ENCODE measurements at regions not wholly inside any gene's neighbourhood (a gene's known extent, or its start where the extent isn't known, plus 50 kb on each side); places are given as distances from the start of the nearest gene placed in this dataset.
"Not testable (repeated sequence)": the region's sequence is repeated elsewhere in the genome, so short reads cannot be mapped to it uniquely, and the experiment has no call there.

GRCh38 chr21:28003627-28004026 is 989.0 kb downstream of the LTN1 start:
- DNase-seq (ENCODE audit: low read depth in 4 of 4, low spot score in 3 of 4): not testable (repeated sequence)

- DNase-seq (ENCODE audit: low read depth in 4 of 4, low spot score in 3 of 4): not testable (repeated sequence)
Measured at GRCh38 chr21:27996906-27997305, 995.8 kb downstream of the LTN1 start.

- not testable (repeated sequence) for DNase-seq (ENCODE audit: low read depth in 4 of 4, low spot score in 3 of 4)
Measured at GRCh38 chr21:27984663-27985325, 1007.9 kb downstream of the LTN1 start.

GRCh38 chr21:27979446-27979845 is 1012.6 kb upstream of the ADAMTS5 start:
- not testable (repeated sequence) for DNase-seq (ENCODE audit: low read depth in 4 of 4, low spot score in 3 of 4)

GRCh38 chr21:27975514-27975913 is 1008.6 kb upstream of the ADAMTS5 start:
- DNase-seq (ENCODE audit: low read depth in 4 of 4, low spot score in 3 of 4): no peak

DNA sequence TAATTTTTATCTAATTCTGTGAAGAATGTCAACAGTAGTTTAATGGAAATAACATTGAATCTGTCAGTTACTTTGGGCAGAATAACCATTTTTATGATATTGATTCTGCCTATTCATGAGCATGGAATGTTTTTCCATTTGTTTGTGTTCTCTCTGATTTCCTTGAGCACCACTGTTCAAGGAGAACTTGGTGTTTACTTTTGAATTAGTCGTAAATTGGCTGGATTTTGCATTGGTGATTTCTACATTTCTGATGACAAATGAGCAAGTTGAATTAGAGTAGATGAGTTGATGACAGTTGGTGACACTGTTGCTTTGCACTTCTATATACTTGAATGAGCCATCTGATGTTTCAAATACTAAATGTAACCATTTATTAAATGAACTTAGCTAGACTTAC is 1007.3 kb upstream of the ADAMTS5 start:
- DNase-seq (ENCODE audit: low read depth in 4 of 4, low spot score in 3 of 4): not testable (repeated sequence)

DNA sequence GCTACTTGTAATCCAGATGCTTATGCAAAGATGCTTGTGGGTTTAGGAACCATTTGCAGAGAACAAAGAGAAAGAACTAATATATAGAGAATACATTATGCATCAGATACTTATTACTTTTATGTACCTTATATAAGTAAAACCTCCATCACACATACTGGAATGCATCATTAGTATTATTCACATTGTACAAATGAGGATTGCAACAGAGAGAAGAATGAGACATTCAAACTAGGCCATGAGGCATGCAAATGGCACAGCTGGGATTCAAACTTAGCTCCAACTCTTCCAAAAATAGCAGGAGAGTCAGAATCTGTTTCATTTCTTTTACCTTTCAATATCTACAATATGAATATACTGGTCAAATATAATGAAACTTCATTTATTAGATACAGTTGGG is 1001.4 kb upstream of the ADAMTS5 start:
- not testable (repeated sequence) for DNase-seq (ENCODE audit: low read depth in 4 of 4, low spot score in 3 of 4)

- no peak for DNase-seq (ENCODE audit: low read depth in 4 of 4, low spot score in 3 of 4)
Measured at GRCh38 chr21:27954543-27955165, 987.8 kb upstream of the ADAMTS5 start.

GRCh38 chr21:27953340-27954045 is 986.6 kb upstream of the ADAMTS5 start:
- DNase-seq (ENCODE audit: low read depth in 4 of 4, low spot score in 3 of 4): no peak

DNA sequence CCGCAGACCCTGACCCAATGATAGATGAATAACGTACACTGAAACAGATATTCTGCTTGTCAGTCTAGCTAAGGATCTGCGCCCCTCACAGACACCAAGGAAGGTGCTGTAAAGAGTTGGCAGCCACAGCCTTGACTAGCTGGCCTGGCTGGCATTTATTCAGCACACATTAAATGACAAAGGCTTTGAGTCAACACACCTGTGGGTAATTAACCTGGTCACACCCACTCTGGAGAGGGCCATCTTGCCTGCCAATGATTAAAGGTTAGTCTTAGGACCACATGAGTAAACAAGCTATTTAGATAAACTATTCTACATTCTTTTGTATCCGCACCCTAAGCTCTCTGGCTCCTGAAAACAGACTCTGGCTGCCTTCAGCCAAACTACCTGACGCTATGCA is 982.2 kb upstream of the ADAMTS5 start:
- DNase-seq (ENCODE audit: low read depth in 4 of 4, low spot score in 3 of 4): not testable (repeated sequence)

DNA sequence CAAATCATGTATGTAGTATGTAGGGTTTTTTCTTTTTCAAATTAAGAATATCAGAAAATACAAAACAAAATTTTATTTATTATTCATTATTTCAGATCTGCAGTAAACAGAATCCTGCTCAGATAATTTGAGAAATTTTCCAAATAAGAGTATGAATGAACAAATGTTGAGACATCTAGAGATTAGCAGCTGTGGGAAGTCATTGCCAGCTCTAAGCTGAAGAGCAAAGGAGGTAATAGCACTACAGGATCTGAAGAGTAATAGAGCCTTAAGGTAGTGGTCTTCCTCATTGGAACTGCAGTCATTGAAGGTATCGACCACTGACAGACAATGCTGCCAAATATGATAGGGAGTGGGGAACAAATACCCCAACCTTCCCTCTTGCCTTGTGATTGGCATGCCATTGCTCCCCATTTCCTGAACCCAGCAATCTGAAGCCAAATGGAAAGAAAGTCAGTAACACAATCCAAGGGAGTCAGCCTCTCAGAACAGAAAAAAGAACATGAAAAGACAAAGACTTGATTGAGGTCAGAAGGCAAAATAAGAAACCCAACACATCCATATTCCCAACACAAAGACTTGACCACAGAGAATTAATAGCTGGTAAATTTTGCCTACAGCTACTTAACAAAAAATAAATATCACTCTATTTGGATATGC is 963.4 kb upstream of the ADAMTS5 start:
- not testable (repeated sequence) for DNase-seq (ENCODE audit: low read depth in 4 of 4, low spot score in 3 of 4)

DNA sequence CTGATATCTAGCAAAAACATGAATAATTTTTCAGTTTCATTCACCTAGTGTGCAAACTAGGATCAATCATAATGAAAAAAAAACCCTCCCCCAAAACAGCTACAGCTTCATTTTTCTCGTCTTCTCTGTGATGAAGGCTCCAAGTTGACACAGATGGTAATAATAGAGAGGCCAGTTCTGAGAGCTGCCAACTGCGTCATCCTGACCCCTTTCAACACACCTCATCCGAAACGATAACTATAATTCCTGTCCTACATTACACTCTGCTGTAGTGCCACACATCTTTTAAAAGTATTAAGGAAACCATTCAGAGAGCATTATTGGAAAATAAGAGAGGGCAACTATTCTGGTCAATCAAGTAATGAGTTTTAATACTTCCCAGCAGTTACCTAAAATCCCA is 962.3 kb upstream of the ADAMTS5 start:
- not testable (repeated sequence) for DNase-seq (ENCODE audit: low read depth in 4 of 4, low spot score in 3 of 4)

DNA sequence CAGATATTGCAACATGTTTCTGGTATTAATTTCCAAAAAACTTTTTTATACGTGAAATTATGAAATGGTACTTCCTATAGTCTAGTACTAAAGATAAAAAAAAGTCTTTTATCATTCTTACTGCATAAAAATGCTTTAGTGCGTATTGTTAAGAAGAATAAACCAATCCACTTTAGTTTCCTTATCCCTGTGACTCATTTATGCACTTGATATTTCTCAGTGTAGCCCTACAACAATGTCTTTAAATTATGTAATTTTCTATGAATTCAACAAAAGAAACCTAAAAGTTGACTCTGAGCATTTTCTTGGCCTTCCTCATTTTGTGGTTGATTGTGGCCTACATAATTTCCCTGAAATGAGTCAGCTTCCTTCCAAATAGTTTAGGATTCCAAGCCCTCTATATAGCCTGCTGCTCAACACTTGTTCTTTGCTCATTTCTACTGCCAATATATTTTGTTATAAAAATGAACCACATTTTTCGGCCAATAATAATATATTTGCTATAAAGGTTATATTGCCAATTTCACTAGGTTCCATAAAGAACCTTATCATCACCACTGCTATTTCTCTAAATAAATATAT is 961.7 kb upstream of the ADAMTS5 start:
- DNase-seq (ENCODE audit: low read depth in 4 of 4, low spot score in 3 of 4): not testable (repeated sequence)

DNA sequence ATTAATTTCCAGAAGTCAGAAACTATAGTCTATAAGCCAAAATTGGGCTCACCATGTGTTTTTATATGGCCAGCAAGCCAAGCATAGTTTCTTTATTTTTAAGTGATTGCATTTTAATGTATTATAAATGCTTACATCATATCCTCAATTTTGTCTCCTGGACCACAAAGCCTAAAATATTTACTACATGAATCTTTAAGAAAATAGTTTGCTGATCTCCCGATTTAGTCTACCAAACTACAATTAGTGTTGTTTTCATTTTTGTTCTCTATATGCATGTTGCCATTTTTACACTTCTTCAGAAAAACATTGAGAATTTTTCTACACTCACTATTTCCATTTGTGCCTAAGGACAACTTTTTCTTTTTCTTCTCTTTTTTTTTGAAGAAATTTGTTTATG is 954.5 kb upstream of the ADAMTS5 start:
- DNase-seq (ENCODE audit: low read depth in 4 of 4, low spot score in 3 of 4): not testable (repeated sequence)

DNA sequence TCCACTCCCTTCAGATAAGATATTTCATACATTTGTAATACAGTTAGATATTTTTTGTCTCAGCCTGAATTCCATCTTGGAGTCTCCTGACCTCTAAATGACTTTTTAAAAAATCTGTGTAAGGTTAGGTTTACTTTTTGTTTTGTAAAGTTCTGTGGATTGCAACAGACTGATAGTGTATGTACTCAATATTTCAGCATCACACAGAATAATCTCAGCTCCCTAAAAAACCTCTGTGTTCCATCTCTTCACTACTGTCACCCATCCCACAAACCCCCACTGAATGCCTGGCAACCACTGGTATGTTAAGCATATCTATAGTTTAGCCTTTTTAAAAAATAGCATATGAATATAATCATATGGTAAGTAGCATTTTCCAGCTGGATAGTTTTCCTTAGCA is 951.1 kb upstream of the ADAMTS5 start:
- DNase-seq (ENCODE audit: low read depth in 4 of 4, low spot score in 3 of 4): not testable (repeated sequence)

DNA sequence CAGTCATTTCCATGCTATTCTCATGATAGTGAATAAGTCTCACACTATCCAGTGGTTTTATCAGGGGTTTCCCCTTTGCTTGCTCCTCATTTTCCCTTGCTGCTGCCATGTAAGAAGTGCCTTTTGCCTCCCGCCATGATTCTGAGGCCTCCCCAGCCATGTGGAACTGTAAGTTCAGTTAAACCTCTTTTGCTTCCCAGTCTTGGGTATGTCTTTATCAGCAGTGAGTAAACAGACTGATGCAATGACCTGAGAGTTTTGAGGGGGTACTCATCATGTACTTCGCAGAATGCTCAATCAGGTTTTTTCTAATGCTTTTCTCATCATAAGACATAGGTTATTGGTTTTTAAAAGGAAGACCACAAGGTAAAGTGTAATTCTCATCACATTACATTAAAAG is 949.4 kb upstream of the ADAMTS5 start:
- not testable (repeated sequence) for DNase-seq (ENCODE audit: low read depth in 4 of 4, low spot score in 3 of 4)

DNA sequence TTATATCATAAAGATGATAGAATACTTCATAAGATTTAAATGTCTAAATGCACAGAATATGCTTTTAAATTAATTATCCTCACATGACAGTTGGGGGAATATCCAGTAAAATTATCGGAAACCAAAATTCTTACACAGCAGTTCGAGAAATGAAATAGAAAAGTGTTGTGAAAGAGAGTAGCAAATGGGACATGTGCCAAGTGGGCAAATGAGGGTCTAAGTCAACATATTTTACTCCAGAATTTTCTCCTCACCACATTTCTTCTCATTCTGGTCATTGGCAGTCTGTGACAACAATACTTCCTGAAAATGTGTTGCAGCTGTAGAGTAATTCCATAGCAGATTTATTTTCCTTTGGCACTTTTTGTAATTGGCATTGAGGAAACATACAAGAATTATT is 945.2 kb upstream of the ADAMTS5 start:
- DNase-seq (ENCODE audit: low read depth in 4 of 4, low spot score in 3 of 4): not testable (repeated sequence)

GRCh38 chr21:27909487-27909886 is 942.6 kb upstream of the ADAMTS5 start:
- not testable (repeated sequence) for DNase-seq (ENCODE audit: low read depth in 4 of 4, low spot score in 3 of 4)

DNA sequence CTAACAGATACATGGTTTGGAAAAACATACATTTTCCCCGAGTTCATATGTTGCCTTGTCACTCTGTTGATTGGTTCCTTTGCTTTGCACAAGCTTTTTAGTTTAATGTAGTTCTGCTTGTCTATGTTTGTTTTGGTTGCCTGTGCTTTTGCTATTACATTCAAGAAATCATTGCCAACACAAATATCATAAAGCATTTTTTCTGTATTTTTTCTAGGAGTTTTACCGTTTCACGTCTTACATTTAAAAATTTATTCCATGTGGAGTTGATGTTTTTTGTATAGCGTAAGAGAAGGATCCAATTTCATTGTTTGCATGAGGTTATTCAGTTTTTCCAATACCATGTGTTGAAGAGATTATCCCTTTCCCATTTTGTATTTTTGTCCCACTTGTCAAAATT is 941.9 kb upstream of the ADAMTS5 start:
- DNase-seq (ENCODE audit: low read depth in 4 of 4, low spot score in 3 of 4): not testable (repeated sequence)

DNA sequence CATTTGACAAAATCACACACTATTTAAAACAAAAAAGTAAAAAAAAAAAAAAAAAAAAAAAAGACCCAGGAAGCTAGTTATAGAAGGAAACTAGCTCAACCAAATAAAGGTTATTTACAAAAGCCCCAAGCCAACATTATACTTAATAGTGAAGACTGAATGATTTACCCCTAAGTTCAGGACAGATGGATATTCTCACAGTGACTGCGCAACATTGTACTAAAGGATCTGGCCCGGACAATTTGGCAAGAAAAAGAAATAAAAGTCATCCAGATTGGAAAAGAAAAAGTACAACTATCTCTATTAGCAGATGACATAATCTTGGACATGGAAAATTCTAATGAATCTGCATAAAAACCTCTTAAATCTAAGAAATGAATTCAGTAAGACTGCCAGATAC is 936.0 kb upstream of the ADAMTS5 start:
- DNase-seq (ENCODE audit: low read depth in 4 of 4, low spot score in 3 of 4): peak in 2 of 4 donors; percentile 11 to 17

DNA sequence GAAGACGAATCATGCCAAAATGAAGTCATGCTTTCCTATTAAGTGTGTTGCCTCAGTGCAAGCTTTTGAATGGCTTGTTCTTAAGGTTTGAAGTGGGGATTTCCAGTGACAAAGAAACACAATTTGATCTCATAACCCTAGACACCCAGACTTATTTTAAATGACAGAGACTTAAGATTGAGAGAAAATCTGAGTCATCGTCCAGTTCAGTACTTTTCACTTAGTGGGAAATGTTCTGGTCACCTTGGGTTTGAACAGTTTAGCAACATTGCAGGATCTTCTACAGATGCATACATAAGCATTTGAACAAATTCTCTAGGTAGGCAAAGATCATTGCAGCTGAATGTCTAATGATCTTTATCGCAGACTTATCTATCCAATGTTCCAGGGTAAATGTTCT is 926.7 kb upstream of the ADAMTS5 start:
- DNase-seq (ENCODE audit: low read depth in 4 of 4, low spot score in 3 of 4): not testable (repeated sequence)
